NCI-H1105 (cell line): ENCODE measurements at regions not wholly inside any gene's neighbourhood (a gene's known extent, or its start where the extent isn't known, plus 50 kb on each side); places are given as distances from the start of the nearest gene placed in this dataset.

Source experiments
- DNase-seq: peaks from one replicate; lab custom pipeline; 2025; lab: John Stamatoyannopoulos, UW

DNA sequence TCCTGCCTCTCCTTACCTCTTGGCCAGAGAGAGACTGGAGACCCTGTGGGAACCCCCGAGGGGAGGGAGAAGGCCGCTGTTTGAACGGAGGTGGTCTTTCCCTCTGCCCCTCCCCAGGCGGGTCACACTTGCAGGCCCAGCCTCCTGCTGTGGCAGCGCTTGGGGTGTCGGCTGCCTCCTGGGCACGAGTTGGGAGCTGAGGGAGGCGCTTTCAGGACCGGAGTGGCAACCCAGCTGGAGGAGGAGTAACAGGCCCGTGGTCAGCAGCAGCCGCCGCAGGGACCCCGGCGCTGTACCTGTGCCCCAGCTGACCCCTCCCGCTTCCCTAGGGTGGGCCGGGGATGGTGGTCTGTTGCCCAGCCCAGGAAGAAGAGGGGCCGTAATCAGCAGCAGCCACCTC lies 278.3 kb downstream of the SEC14L1 start:
- DNase-seq = no peak

DNA sequence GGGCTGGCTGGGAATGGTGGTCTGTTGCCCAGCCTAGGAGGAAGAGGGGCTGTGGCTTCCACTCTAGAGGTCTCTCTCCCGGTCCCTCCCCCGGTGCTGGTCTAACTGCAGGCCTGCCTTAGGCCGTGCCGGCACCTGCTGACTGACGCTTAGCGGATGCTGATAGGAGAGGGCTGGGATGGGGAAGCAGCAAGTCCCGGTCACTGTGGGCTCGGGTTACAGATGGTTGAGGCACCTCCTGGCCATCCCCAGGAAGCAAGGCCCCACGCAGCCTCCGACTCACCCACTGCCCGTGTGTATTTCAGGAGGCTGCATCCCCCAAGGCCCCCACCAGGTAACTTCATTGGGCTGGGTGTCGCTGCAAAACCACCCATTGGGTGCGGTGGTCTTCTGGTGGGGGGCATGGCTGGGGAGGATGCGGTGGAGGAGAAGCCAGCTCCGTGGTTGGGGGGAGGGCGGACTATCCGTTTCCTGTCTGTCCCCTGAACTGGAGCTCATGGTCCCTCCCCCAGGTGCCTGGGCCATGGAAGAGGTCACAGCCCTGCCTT lies 278.9 kb downstream of the SEC14L1 start:
- no peak for DNase-seq

DNA sequence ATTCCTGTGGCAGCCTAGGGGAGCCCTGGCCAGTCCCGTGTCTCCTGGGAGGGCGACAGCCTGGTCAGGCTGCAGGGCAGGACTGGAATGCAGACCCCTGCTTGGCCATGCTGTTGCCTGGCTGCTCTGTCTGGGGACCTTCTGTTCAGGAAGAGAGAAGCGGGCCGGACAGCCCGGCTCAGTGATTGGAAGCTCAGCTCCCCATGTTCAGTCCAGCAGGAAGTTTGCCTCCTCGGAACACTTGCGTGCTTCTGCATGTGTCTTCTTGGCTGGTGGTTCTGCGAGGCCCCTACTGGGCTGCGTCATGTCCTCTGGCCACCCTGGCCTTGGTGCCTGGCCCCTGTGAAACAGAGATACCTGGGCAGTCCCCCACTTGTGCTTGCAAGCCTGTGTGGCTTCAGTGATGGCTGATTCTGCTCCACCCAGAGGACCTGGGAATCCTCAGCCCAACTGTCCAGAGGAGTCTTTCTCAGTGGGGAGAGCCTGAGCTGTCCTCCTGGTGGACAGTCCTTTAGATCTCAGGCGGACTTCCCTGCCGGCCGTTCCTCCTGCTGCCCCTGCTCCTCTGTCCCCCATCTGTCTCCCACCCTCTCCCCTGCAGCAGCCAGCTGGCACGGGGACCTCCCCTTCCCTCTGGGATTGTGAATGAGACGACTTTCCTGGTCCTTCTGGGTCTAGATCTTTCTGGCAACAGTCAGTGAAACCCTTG lies 279.5 kb downstream of the SEC14L1 start:
- DNase-seq = no peak

DNA sequence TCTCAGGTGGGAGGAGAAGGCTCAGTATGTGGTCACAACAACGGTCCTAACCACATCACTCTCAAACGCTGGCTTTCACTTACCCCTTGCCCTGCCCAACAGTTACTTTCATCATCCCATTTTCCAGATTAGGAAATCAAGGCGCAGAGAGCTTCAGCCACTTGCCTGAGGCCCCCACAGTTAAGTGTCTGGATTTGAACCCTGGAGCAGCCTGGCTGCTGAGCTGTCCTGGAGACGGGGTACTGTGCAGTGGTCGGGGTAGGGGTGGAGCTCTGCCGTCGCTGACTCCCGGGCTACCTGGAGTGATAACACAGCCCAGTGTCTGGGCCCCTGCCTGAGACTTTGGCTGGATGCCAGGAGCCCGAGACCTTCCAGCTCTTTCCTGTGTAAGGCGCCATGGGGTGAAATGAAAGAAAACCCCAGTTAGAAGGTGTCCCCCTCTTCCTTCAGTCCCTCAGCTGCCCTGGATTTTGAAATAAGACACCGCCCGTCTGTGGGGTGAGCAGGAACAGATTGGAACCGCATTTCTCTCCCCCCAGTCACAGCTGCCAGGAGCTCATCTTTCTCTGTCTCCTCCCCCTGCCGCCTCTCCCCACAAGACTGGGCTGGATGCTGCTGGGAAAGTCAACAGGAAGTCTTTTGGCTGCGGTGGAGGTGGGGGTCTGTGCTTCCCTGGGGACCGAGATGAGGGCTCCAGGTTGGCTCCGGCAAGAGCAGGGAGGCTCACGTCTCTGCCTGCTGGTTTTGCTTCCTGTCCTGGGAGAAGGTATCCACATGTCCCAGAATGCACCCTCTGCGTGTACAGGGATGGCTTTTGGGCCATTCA lies 280.2 kb downstream of the SEC14L1 start:
- DNase-seq = peak; percentile 85

DNA sequence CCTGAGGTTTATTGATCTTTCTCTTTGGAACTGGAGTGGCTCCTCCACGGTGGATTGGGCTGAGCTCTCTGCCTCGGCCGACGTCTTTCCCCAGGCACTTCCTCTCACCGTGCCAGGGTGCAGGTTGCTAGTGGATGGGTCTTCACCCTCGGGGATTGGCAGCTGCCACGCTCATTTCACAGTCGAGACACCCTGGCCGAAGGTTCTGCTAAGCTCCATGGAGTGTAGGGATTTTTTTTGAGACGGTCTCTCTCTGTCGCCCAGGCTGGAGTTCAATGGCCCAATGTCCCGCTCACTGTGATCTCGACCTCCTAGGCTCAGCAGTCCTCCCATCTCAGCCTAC lies 280.8 kb downstream of the SEC14L1 start:
- no peak for DNase-seq

DNA sequence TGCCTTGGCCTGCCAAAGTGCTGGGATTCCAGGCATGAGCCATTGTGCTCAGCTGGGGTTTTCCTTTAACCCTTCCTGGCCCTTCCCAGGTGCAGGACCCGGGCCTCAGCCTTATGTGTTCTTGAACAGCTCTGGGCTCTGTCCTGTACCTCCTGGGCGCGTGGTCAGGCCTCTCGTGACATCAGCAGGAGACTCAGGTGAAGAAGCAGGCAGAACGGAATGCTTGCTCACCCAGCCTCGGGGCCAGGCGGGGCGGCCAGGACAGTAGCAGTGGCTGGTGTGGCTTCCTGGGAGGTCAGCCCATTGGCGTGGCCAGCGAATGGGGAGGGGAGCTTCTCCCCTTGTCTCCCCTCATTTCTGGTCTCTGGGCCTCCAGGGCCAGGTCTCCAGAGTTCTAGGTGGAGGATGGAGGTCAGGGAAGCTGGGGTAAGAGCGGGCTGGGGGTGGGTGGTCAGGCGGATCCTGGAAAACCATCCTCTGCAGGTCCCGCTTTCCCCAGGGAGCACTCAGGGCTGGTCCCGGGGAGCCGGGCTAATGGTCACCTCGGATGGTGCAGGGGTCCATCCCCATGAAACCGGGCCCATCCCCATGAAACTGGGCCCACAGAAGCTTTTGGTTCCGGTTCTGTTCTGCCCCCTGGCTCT lies 281.5 kb downstream of the SEC14L1 start:
- no peak for DNase-seq

DNA sequence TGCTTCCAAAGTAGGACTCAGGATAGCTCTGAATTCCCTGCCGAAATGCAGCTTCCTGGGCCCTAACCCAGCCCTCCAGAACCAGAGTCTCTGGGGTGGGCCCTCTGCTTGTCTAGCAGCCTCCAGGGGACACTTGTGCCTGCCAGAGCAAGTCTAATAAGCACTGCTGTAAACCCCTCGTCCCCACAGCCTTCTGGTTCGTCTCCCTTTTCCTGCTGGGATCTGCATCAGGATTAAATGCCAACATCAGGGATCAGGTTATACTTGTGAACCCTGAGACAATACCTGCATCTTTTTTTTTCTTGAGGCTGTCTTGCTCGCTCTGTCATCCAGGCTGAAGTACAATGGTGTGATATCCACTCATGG lies 282.0 kb downstream of the SEC14L1 start:
- DNase-seq = no peak

DNA sequence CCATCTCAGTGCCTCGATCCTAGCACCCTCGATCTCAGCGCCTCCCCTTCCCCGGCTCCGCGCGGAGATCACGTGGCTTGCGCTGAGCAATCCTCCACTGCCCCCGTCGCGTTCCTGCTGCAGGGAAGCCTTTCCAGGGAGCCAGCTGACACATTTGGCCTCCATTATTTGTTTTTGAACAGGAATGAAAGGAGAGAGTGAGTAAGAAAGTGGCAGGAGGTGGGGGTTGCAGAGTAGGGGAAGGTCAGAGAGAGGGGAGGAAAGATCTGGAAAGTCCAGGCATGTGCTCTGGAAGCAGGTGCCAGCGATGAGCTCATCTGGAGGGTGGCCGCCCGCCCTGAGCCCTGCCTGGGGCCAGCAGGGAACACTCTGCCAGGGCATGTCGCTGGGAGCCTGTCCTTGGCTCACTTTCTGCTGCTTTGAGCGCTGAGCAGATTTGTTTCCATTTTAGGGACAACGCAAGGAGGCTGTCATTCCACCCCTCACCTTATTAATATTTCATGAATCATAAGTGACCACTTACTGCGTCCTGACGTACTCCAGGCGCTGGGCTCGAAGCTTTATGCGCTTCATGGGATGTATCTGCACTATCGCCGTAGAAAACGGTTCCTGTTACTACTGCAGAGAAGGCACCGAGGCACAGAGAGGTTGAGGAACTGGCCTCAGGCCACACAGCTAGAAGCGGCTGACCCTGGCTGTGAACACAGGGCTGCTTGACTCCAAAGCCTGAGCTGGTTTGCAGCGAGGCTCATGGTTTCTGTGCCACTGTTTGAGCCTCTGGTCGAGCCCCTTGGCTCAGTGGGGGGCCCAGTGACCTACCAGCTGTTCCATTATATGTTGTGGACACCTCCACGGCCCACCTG lies 283.1 kb downstream of the SEC14L1 start:
- no peak for DNase-seq

DNA sequence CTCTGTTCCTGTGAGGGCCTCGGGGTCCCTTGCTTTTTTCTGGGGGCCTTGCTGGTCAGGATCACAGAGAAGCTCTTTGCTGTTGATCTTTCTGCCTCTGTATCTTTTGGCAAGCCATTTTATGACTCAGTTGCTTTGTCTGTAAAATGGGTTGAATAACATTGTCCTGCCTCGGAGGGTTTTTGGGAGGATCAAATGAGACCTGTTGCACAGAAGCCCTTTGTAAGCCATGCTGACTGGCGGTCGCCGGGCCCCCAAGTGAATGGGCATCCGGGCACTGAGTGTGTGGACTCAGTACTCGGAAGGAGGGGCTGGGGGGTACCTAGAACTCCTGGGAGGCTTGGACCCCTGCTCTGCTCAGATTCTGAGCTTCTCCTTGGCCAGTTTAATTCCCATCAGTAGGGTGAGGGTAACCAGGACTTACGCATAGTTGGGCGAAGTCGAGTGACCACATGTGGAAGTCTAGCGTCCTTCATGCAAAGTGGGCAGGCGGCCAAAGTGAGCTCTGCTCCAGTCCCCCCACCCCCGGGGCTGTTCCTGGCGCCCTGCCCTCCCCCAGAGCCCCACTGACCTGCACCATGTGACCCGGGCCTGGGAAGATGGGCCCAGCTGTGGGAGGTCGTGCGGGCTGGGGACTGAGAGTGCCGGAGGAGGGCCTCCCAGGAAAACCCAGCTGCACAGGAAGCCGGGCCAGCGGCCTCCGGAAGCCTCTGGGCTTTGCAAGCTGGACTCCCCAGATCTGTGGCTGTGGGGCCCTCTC lies 284.0 kb downstream of the SEC14L1 start:
- no peak for DNase-seq

DNA sequence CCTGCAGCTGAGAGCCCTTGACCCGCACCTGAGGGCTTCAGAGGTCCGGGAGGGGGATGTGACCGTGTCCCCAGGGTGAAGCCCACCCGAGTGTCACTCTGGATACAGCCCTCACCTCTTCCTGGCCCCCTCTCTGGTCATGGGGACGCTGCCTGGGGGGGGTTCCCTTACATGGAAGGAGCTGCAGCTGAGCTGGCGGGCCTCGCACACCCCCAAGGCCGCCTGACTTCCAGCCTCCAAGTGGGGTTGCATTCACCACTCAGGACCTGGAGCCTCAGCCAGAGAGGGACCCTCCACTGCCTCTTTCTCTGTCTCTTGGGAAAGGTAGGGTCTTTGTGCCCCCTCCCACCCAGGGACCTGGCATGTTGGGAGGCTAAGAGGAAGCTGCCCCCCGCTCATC lies 284.6 kb downstream of the SEC14L1 start:
- DNase-seq = no peak

DNA sequence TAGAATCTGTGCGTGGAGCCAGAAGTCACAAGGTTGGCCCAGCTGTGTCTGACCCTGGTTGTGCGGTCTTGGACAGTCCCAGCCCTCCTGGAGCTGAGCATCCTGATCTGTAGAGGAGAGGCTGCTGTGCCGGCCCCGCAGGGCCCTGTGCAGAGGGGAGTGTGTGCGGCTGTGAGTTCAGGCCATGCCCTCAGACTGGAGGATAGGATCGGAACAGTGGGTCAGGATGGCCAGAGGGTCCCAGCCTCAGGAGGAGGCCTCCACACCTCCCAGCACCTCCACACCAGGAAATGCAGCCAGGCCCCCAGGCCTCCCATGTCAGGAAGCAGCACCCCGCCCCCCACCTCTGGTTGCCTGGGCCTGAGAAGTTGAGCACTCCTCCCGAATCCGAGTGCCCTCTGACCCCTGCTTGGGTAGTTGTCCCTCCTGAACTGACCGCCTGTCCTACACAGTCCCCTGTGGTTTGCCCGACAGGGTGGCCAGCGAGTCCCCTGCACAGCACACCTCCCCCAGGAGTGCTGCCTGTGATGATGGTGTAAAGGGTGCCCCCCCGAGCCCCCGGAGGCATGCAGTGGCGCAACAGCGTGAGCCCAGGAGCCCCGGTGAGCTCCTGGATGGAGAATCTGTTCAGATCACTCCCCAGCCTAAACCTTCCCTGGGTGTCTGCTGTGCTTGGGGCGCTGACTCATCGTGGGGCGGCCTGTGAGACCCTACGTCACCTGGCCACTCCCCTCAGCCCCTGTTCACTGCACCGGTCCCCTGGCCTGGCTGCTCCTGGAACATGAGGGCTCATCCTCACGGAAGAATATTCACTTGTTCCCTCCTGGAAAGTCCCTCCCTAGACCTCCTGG lies 285.2 kb downstream of the SEC14L1 start:
- DNase-seq = no peak

DNA sequence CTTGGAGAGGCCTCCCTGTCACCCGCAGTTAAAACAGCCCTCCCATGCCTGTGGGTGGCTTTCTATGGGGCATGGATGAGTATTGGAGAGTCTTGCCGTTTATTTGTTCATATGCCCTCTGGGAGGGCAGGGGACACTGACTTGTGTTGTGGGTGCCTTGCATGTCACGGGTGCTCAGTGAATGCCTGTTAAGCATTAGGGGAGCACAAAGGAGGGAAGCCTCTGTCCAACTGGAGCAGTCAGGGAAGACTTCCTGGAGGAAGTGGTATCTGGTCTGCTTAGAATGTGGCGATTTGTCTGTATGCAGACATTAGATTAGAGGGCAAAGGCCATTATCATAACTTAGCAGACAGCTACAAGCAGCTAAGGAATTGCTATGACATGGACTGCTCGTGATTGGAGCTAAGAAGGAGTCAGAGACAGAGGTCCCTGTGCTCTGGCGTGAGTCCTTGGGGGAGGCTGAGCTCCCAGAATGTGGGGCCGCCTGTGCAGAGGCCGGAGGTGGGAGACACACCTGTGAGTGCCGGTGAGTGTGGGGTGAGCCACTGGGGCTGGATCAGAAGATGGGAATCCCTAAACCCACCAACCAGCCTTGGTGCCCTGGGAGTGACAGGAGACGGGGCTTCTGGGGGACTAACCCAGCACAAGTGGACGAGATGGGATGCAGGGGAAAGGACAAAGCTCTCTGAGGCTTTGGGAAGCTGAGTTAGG lies 286.1 kb downstream of the SEC14L1 start:
- DNase-seq = no peak

DNA sequence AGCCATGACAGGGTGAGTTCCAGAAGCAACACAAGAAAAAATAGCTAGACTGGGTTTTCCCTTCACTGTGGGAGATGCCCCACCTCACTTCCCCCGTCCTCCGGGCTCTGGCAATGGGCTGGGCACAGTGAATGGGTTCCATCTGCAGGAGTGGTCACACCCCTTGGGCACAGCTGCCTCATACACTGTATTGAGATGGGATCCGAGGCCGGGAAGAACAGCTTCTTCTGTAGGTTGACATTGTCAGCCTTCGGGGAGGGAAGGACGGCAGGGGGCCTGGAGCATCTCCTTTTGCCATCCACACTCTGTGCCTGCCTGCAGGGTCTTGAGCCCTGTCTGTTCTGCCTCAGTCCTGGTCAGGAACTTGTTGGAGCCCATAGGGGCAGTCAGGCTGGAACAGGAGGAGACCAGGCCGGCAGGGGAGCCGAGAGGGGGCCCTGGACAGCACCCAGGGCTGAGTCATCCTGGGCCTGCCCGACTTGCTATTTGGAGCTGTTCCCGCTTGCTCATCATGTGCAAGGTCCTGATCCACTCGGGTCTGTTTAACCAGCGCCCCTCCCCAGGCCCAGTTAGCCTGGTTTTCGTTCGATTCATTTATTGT lies 286.7 kb downstream of the SEC14L1 start:
- no peak for DNase-seq

DNA sequence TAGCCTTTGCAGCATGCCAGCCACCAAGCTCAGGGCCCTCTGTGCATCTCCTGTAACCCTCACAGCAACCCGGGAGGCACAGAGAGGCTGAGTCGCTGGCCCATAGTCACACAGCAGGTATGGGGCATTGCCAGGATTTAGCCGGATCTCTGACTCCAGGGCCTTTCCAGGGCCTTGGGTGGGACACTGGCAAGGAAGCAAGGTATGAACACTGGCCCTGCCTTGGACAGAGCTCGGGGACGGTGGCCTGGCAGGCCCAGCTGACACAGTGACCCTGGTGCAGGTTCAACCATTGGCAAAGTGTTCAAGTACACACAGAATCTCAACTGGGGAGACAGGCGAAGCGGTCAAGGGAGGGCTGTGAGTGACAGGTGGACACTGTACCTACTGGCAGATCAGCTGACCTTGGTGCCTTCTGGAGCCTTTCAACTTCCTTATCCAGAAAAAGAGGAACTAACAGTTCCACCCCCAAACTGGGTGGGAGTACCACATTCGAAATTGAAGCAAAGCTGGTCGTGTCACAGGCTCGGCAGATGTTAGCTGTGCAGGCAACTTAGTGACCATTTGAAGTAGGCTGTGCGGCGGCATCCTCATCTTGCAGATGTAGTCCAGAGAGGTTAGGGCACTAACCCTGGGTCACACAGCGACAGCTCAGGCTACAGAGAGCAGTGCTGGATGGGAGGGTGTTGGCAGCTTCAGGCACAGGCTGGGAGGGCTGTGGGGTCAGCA lies 287.4 kb downstream of the SEC14L1 start:
- DNase-seq = no peak

DNA sequence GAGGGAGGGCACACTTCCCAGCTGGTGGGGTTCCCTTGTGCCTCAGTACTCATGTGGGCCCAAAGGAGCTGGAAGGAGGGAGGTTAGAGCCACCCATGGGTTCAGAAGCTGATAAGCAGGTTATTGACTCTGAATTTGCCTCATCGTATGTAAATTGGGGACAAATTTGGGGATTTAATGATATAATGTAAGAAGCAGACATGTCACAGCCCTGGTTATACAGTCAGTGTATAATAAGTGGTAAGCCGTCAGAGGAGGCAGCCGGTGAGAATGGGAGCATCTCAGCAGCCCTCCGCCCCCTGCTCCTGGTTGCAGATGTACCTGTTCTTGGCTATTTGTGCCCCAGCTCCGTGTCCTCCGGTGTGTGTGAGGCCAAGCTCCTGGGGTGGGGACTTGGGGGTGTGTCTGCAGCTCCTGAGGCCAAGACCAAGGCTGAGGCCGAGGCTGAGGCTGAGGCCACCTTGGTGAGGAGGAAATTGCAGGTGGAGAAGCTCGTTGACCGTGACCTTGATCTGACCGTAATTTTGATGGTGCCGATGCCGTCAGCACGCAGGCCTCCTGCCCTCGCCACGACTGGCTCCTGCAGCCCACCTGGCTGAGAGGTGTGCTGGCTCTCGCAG lies 288.1 kb downstream of the SEC14L1 start:
- no peak for DNase-seq

DNA sequence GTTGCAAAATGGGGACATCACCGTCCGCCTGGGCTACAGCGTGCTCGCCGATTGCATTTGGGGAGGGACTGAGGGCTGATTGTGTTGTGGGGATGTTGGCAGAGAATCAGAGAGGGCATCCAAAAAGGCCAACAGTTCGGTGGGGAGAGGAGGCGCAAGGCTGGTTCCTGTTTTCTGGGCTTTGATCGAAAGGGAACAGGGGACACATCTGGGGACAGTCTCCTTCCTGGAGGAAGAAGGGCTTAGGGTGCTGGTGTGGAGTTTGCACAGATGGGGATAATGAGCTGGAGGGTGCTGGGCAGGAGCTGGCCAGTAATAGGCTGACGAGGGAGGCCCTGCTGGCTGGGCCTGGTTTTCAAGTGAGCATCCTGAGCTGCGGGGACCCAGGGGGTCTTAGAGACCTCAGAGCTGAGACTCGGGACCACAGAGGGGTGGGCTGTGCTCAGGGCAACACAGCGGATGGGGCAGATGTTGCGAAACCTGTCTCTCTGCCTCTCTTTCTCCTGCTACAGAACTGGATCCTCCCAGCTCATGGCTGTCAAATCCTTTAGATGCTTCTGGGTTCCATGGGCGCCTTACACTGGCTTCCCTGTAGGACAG lies 288.7 kb downstream of the SEC14L1 start:
- DNase-seq = no peak

DNA sequence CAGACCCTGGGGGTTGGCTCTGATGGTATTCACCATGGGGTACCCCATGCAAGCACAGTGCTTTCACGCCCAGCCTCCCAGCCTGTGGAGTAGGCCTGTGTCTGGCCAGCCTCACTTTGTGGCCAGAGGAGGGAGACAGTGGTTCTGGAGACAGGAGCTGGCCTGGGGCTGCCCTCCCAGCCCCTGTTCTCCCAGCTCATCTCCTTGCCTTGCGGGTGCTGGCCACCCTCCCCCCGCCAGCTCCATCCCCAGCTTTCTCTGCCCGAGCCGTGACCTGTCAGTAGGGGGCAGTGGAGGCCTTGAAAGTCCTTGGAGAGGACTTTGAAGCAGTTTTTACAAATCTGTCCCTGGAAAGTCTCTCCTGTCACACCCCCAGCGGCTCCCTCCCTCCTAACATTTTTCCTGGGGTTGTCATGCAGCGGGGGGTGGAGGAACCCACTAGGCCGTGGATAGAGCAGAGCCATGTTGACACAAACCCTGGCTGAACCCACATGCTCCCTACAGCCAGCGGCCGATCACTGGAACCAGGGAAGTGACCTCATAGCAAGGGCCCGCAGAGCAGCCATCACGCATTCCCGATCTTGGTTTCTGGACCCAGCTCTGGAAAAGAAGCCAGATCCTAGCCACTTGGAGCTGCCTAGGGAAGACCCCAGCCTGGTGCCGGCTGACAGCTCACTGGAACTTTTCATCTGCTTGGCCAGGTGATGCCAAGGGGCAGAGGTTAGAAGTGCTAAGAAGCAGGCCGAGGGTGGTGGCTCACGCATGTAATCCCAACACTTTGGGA lies 289.4 kb downstream of the SEC14L1 start:
- DNase-seq = no peak
